CD4-positive, CD25-positive, alpha-beta regulatory T cell (primary cell): ENCODE measurements at regions not wholly inside any gene's neighbourhood (a gene's known extent, or its start where the extent isn't known, plus 50 kb on each side); places are given as distances from the start of the nearest gene placed in this dataset.
"Not testable (repeated sequence)": the region's sequence is repeated elsewhere in the genome, so short reads cannot be mapped to it uniquely, and the experiment has no call there.

Source experiments
- ATAC-seq, 2 donors: fragments of 150-1000 bp; cut with Tn5 transposase; one replicate each; pipeline ENCODE4 v1.10.0; 2021; ENCODE audit warnings: low read depth in 2 of 2, moderate number of reproducible peaks in 2 of 2, moderate library complexity in 1 of 2
- DNase-seq, 3 donors: peaks; one replicate each; pipeline versions ENCODE4 v3.0.0 to v3.0.0-alpha.2; 2012 to 2022; ENCODE audit warnings: mixed read lengths in 1 of 3
- H3K27ac ChIP-seq: one replicate; pipeline ENCODE4 v1.7.0; 2013; ENCODE audit warnings: mild to moderate bottlenecking, low read length; ENCODE audit not compliant: insufficient read depth, poor library complexity, severe bottlenecking
- H3K27me3 ChIP-seq: one replicate; pipeline ENCODE4 v1.7.0; 2013; ENCODE audit warnings: low read length; ENCODE audit not compliant: control insufficient read depth, insufficient read depth
- H3K36me3 ChIP-seq: one replicate; pipeline ENCODE4 v1.7.0; 2013; ENCODE audit warnings: mild to moderate bottlenecking, low read length, moderate library complexity; ENCODE audit not compliant: control insufficient read depth, insufficient read depth
- H3K4me1 ChIP-seq: 2 replicates; pipeline ENCODE4 v1.7.0; 2013; ENCODE audit warnings: mild to moderate bottlenecking, low read length; ENCODE audit not compliant: insufficient read depth, control insufficient read depth, poor library complexity, severe bottlenecking
- H3K4me3 ChIP-seq: one replicate; pipeline ENCODE4 v1.7.0; 2013; ENCODE audit warnings: low read depth, mild to moderate bottlenecking, low read length, moderate library complexity
- H3K9me3 ChIP-seq, 2 experiments: 1 replicate in 1 of 2; 2 replicates in 1 of 2; pipeline ENCODE4 v1.7.0; 2013; ENCODE audit warnings: low read length in 2 of 2, mild to moderate bottlenecking in 1 of 2, moderate library complexity in 1 of 2; ENCODE audit not compliant: control insufficient read depth in 2 of 2
- H3K27ac Mint-ChIP-seq, 3 donors: one replicate each; pipeline ENCODE4 v1.8.0; 2020 to 2022; ENCODE audit warnings: mild to moderate bottlenecking in 3 of 3, mixed read lengths in 3 of 3, moderate library complexity in 2 of 3
- H3K27me3 Mint-ChIP-seq: one replicate; pipeline ENCODE4 v1.8.0; 2022; ENCODE audit warnings: mild to moderate bottlenecking, mixed read lengths
- H3K36me3 Mint-ChIP-seq: one replicate; pipeline ENCODE4 v1.8.0; 2020; ENCODE audit warnings: mixed read lengths
- H3K4me1 Mint-ChIP-seq, 4 donors: one replicate each; pipeline ENCODE4 v1.8.0; 2020 to 2022; ENCODE audit warnings: mixed read lengths in 4 of 4, mild to moderate bottlenecking in 1 of 4
- H3K4me3 Mint-ChIP-seq, 4 donors: one replicate each; pipeline ENCODE4 v1.8.0; 2020 to 2022; ENCODE audit warnings: mild to moderate bottlenecking in 4 of 4, mixed read lengths in 4 of 4, moderate library complexity in 3 of 4
- H3K9me3 Mint-ChIP-seq, 7 donors: one replicate each; pipeline ENCODE4 v1.8.0; 2020 to 2022; ENCODE audit warnings: mixed read lengths in 7 of 7, mild to moderate bottlenecking in 3 of 7, moderate library complexity in 2 of 7

GRCh38 chr12:100083308-100083707, 59.4 kb downstream of the BLTP3B start:
- H3K27ac ChIP-seq, result no peak overlapping the region
- ATAC-seq (no peak), DNase-seq (no peak)
- H3K4me3 Mint-ChIP-seq, result no peak overlapping the region
- no peak overlapping the region for H3K4me3 ChIP-seq
- peaks cover 62% of the 10 kb centered on the region for H3K36me3 Mint-ChIP-seq
- no peaks in the 10 kb centered on the region for H3K4me1 ChIP-seq
- no peaks in the 10 kb centered on the region for H3K27me3 ChIP-seq
- H3K27me3 Mint-ChIP-seq, result no peaks in the 10 kb centered on the region
- H3K36me3 ChIP-seq, result peaks cover 38% of the 10 kb centered on the region
- peaks cover 0 to 12% (median 8%) of the 10 kb centered on the region in 7 donors for H3K9me3 Mint-ChIP-seq
- H3K4me1 Mint-ChIP-seq, result peaks cover 0 to 3% (median 0%) of the 10 kb centered on the region in 4 donors
- H3K9me3 ChIP-seq, result no peaks in the 10 kb centered on the region
- H3K27ac Mint-ChIP-seq, result no peak overlapping the region

GRCh38 chr12:100078777-100079176, 63.9 kb downstream of the BLTP3B start:
- peaks cover 72% of the 10 kb centered on the region for H3K36me3 Mint-ChIP-seq
- ATAC-seq, H3K27me3 Mint-ChIP-seq, H3K27me3 ChIP-seq, H3K4me1 Mint-ChIP-seq, DNase-seq, H3K27ac Mint-ChIP-seq, H3K4me1 ChIP-seq, H3K9me3 ChIP-seq, H3K4me3 ChIP-seq, H3K4me3 Mint-ChIP-seq, H3K27ac ChIP-seq: not testable (repeated sequence)
- H3K9me3 Mint-ChIP-seq, result peaks cover 0 to 12% (median 6%) of the 10 kb centered on the region in 7 donors
- H3K36me3 ChIP-seq, result peaks cover 27% of the 10 kb centered on the region

- ATAC-seq (no peak), DNase-seq (no peak)
- Mint-ChIP-seq H3K9me3 (peaks cover 0 to 12% (median 4%) of the 10 kb centered on the region in 7 donors), H3K27ac (no peak overlapping the region), H3K36me3 (peaks cover 63% of the 10 kb centered on the region), H3K4me1 (peaks cover 0 to 10% (median 3%) of the 10 kb centered on the region in 4 donors), H3K27me3 (no peaks in the 10 kb centered on the region), H3K4me3 (no peak overlapping the region)
- Histone ChIP-seq H3K27ac (no peak overlapping the region), H3K36me3 (peaks cover 14% of the 10 kb centered on the region), H3K4me3 (no peak overlapping the region), H3K4me1 (no peaks in the 10 kb centered on the region), H3K27me3 (no peaks in the 10 kb centered on the region), H3K9me3 (no peaks in the 10 kb centered on the region)
These were observed 65.3 kb downstream of the BLTP3B start for GRCh38 chr12:100077367-100077766.

DNA sequence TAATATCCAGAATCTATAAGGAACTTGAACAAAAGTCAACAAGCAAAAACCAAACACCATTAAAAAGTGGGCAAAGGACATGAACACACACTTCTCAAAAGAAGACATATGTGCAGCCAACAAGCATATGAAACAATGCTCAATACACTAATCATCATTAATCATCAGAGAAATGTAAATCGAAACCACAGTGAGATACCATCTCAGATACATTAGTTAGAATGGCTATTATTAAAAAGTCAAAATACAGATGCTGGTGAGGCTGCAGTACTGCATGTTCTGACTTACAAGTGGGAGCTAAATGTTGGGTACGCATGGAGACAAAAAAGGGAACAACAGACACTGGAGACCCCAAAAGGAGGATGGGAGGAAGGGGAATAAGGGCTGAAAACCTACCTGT, 67.1 kb downstream of the BLTP3B start:
- H3K9me3 Mint-ChIP-seq, result peaks cover 0 to 4% (median 0%) of the 10 kb centered on the region in 7 donors
- Histone ChIP-seq H3K36me3 (peaks cover 5% of the 10 kb centered on the region), H3K9me3 (no peaks in the 10 kb centered on the region), H3K4me1 (no peaks in the 10 kb centered on the region), H3K4me3 (no peak overlapping the region), H3K27me3 (no peaks in the 10 kb centered on the region), H3K27ac (no peak overlapping the region)
- peaks cover 52% of the 10 kb centered on the region for H3K36me3 Mint-ChIP-seq
- H3K4me1 Mint-ChIP-seq, result peaks cover 0 to 10% (median 3%) of the 10 kb centered on the region in 4 donors
- no peak for DNase-seq
- H3K4me3 Mint-ChIP-seq, result no peak overlapping the region
- no peaks in the 10 kb centered on the region for H3K27me3 Mint-ChIP-seq
- ATAC-seq, result no peak
- no peak overlapping the region for H3K27ac Mint-ChIP-seq

- H3K27me3 ChIP-seq, result no peaks in the 10 kb centered on the region
- no peak overlapping the region for H3K4me3 ChIP-seq
- no peaks in the 10 kb centered on the region for H3K27me3 Mint-ChIP-seq
- peaks cover 0 to 7% (median 2%) of the 10 kb centered on the region in 4 donors for H3K4me1 Mint-ChIP-seq
- H3K4me3 Mint-ChIP-seq, result no peak overlapping the region
- ATAC-seq (no peak), DNase-seq (no peak)
- H3K4me1 ChIP-seq, result no peaks in the 10 kb centered on the region
- no peak overlapping the region for H3K27ac ChIP-seq
- H3K27ac Mint-ChIP-seq, result no peak overlapping the region
- H3K36me3 ChIP-seq, result peaks cover 25% of the 10 kb centered on the region
- peaks cover 0 to 28% (median 7%) of the 10 kb centered on the region in 7 donors for H3K9me3 Mint-ChIP-seq
- peaks cover 0 to 3% of the 10 kb centered on the region in 2 experiments for H3K9me3 ChIP-seq
- peaks cover 65% of the 10 kb centered on the region for H3K36me3 Mint-ChIP-seq
These were observed 72.9 kb downstream of the BLTP3B start for GRCh38 chr12:100069795-100070194.

- Mint-ChIP-seq H3K27ac (no peak overlapping the region), H3K4me1 (peaks cover 0 to 12% (median 3%) of the 10 kb centered on the region in 4 donors), H3K27me3 (no peaks in the 10 kb centered on the region), H3K36me3 (peaks cover 69% of the 10 kb centered on the region), H3K4me3 (no peak overlapping the region), H3K9me3 (peaks cover 1 to 28% (median 10%) of the 10 kb centered on the region in 7 donors)
- Histone ChIP-seq H3K36me3 (peaks cover 25% of the 10 kb centered on the region), H3K4me3 (no peak overlapping the region), H3K9me3 (peaks cover 0 to 3% of the 10 kb centered on the region in 2 experiments), H3K4me1 (no peaks in the 10 kb centered on the region), H3K27ac (no peak overlapping the region), H3K27me3 (no peaks in the 10 kb centered on the region)
- DNase-seq (no peak), ATAC-seq (no peak)
These were observed 74.4 kb downstream of the BLTP3B start for GRCh38 chr12:100068305-100068704.

DNA sequence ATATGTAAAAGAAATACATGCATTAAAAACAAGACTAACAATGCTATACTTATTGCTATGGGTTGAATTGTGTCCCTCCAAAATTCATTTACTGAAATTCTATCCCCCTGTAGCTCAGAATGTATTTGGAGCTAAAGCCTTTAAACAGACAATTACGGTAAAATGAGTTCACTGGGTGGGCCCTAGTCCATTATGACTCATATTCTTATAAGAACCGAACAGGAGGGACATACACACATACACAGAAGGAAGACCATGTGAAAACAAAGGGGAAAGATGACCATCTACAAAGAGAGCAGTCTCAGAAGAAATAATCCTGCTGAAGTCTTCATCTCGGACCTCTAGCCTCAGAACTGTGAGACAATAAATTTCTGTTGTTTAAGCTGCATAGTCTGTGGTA, 77.1 kb upstream of the ANKS1B start:
- peaks cover 0 to 3% of the 10 kb centered on the region in 2 experiments for H3K9me3 ChIP-seq
- no peaks in the 10 kb centered on the region for H3K27me3 ChIP-seq
- H3K4me1 Mint-ChIP-seq, result peaks cover 0 to 11% (median 3%) of the 10 kb centered on the region in 4 donors
- no peak overlapping the region for H3K27ac Mint-ChIP-seq
- peaks cover 34% of the 10 kb centered on the region for H3K36me3 ChIP-seq
- H3K27me3 Mint-ChIP-seq, result no peaks in the 10 kb centered on the region
- no peak overlapping the region for H3K4me3 Mint-ChIP-seq
- no peak for DNase-seq
- peaks cover 66% of the 10 kb centered on the region for H3K36me3 Mint-ChIP-seq
- H3K27ac ChIP-seq, result no peak overlapping the region
- no peak for ATAC-seq
- peaks cover 0 to 14% (median 9%) of the 10 kb centered on the region in 7 donors for H3K9me3 Mint-ChIP-seq
- H3K4me3 ChIP-seq, result no peak overlapping the region
- H3K4me1 ChIP-seq, result no peaks in the 10 kb centered on the region

DNA sequence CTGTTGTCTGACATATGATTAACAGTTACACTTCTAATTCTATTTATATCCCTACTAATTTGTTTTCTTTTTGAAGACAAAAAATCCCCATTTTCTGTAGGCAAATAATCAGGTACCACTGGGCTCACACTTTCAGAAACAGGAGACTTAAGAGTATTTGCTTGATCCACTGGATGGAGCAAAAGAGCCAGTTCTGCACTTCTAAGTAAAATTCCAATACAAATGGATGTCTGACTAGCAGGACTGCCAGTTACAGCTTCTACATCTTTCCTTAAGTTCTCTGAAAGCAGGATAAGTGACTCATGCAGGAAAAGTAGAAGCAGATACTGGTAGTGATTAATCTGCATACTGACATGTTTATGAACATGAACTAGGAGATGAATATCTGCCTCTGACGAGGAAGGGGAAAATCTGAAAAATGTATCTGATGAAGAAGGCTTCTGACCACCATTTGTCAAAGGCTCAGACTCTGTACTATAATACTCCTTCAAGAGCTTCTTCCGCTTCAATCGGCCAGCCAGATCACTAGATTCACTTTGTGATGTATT, 73.8 kb upstream of the ANKS1B start:
- Mint-ChIP-seq H3K9me3 (no peaks in the 10 kb centered on the region), H3K27ac (no peak overlapping the region), H3K36me3 (peaks cover 48% of the 10 kb centered on the region), H3K4me3 (no peak overlapping the region), H3K4me1 (peaks cover 0 to 4% (median 0%) of the 10 kb centered on the region in 4 donors), H3K27me3 (no peaks in the 10 kb centered on the region)
- H3K9me3 ChIP-seq, result no peaks in the 10 kb centered on the region
- ATAC-seq (no peak), DNase-seq (no peak)
- peaks cover 39% of the 10 kb centered on the region for H3K36me3 ChIP-seq
- no peak overlapping the region for H3K27ac ChIP-seq
- H3K27me3 ChIP-seq, result no peaks in the 10 kb centered on the region
- no peak overlapping the region for H3K4me3 ChIP-seq
- H3K4me1 ChIP-seq, result no peaks in the 10 kb centered on the region
